ENCODE measurements at regions not wholly inside any gene's neighbourhood (a gene's known extent, or its start where the extent isn't known, plus 50 kb on each side); places are given as distances from the start of the nearest gene placed in this dataset.

DNA sequence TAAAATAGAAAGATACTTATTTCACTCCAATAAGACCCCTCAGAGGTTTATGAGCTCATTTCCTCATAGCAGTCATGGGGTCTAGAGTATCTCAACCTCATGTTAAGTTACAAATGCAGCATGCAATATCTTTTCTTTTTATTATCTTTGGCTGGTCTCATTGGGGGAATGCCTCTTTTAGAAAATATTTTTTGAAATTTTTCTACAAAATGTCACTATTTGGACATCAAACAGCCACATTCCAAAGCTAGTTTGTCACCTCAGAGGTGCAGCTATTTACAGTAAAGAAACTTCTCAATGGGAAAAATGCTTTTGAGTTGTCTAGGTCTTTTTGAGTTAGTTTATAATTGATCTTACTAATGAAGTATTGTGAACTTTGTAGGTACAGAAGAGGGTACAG lies 370.7 kb upstream of the LRATD1 start (continued):
- TF ChIP-seq ZBTB42 (CRISPR knock-in tag; IDR thresholded peaks at IDR 0.05), result no peak
- TF ChIP-seq, protein P1, sequence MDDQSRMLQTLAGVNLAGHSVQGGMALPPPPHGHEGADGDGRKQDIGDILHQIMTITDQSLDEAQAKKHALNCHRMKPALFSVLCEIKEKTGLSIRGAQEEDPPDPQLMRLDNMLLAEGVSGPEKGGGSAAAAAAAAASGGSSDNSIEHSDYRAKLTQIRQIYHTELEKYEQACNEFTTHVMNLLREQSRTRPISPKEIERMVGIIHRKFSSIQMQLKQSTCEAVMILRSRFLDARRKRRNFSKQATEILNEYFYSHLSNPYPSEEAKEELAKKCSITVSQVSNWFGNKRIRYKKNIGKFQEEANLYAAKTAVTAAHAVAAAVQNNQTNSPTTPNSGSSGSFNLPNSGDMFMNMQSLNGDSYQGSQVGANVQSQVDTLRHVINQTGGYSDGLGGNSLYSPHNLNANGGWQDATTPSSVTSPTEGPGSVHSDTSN (CRISPR knock-in tag; IDR thresholded peaks at IDR 0.05; ENCODE audit: borderline replicate concordance), result no peak
- TF ChIP-seq, protein P2, sequence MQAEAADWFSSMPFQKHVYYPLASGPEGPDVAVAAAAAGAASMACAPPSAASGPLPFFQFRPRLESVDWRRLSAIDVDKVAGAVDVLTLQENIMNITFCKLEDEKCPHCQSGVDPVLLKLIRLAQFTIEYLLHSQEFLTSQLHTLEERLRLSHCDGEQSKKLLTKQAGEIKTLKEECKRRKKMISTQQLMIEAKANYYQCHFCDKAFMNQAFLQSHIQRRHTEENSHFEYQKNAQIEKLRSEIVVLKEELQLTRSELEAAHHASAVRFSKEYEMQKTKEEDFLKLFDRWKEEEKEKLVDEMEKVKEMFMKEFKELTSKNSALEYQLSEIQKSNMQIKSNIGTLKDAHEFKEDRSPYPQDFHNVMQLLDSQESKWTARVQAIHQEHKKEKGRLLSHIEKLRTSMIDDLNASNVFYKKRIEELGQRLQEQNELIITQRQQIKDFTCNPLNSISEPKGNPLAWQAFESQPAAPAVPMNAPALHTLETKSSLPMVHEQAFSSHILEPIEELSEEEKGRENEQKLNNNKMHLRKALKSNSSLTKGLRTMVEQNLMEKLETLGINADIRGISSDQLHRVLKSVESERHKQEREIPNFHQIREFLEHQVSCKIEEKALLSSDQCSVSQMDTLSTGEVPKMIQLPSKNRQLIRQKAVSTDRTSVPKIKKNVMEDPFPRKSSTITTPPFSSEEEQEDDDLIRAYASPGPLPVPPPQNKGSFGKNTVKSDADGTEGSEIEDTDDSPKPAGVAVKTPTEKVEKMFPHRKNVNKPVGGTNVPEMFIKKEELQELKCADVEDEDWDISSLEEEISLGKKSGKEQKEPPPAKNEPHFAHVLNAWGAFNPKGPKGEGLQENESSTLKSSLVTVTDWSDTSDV (CRISPR knock-in tag; IDR thresholded peaks at IDR 0.05), result no peak
- TF ChIP-seq, protein P3, sequence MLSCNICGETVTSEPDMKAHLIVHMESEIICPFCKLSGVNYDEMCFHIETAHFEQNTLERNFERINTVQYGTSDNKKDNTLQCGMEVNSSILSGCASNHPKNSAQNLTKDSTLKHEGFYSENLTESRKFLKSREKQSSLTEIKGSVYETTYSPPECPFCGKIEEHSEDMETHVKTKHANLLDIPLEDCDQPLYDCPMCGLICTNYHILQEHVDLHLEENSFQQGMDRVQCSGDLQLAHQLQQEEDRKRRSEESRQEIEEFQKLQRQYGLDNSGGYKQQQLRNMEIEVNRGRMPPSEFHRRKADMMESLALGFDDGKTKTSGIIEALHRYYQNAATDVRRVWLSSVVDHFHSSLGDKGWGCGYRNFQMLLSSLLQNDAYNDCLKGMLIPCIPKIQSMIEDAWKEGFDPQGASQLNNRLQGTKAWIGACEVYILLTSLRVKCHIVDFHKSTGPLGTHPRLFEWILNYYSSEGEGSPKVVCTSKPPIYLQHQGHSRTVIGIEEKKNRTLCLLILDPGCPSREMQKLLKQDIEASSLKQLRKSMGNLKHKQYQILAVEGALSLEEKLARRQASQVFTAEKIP (CRISPR knock-in tag; IDR thresholded peaks at IDR 0.05; ENCODE audit: borderline replicate concordance), result no peak

DNA sequence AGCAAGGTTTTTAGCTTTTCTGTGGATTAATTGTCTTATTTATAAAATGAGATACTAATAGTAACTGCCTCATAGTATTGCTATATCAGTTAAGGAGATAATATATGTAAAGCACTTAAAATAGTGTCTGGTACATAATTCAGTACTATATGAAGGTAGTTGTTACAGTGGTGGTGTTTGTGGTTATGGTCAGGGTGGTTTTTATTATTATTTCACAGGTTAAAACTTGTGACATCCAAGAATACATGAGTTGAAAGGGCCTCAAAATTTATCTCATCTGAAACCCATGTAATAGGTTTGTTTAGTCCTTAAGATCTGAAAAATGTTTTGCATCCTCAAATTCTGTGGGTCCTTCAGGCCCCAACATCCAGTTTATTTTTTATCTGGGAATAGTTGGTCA lies 369.5 kb upstream of the LRATD1 start:
- H2AFZ ChIP-seq (ENCODE audit: low read length), result no peak overlapping the region
- ATAC-seq (no peak), FAIRE-seq (no peak), DNase-seq (ENCODE audit: low spot score) (no peak)
- no peaks in the 10 kb centered on the region for H3K4me1 ChIP-seq (ENCODE audit: insufficient read depth, low read length)
- no peaks in the 10 kb centered on the region for H4K20me1 ChIP-seq (ENCODE audit: insufficient read depth, low read length)
- H3K4me2 ChIP-seq (ENCODE audit: low read depth, low read length), result no peak overlapping the region
- H3K9me3 ChIP-seq (ENCODE audit: low read length), result peaks cover 54% of the 10 kb centered on the region; the same call in 1 of the 2 replicates
- no peaks in the 10 kb centered on the region for H3K27me3 ChIP-seq (ENCODE audit: control insufficient read depth in 1 of 2, insufficient read depth in 2 of 2, low read length in 2 of 2)
- no peak overlapping the region for H3K4me3 ChIP-seq (replicated peaks in 1 of 3; ENCODE audit: insufficient read depth in 1 of 3, low read depth in 2 of 3, low read length in 3 of 3)
- intact Hi-C loops (cut with micrococcal nuclease; ENCODE audit: unreplicated experiment) (no loop called here), in situ Hi-C loops (cut with HindIII; ENCODE audit: extremely low pct_ligation_motif_present, low pct_unique_long_range_greater_than_20kb) (no loop called here)
- POLR2A ChIA-PET, result no interaction called here
- BruUV-seq (replicated peaks), result no TSS peak
- no peaks in the 10 kb centered on the region for H3K79me2 ChIP-seq (ENCODE audit: insufficient read depth, low read length)
- CTCF ChIA-PET (ENCODE audit: low intra/inter-chr PET ratio, low total read pairs), result no interaction called here
- no peak overlapping the region for H3K27ac ChIP-seq (ENCODE audit: extremely low read length, insufficient read depth, low read length)
- H3K36me3 ChIP-seq (replicated peaks in 1 of 2; ENCODE audit: control insufficient read depth in 1 of 2, insufficient read depth in 2 of 2, low read length in 2 of 2), result no peaks in the 10 kb centered on the region
- TF ChIP-seq SALL2 (CRISPR knock-in tag; IDR thresholded peaks at IDR 0.05), result no peak
- no peak for TF ChIP-seq KDM2A (CRISPR knock-in tag; IDR thresholded peaks at IDR 0.05; ENCODE audit: borderline replicate concordance, low read depth)
- TF ChIP-seq ATF7 (IDR thresholded peaks at IDR 0.05), result no peak
- TF ChIP-seq ATF7 (CRISPR knock-in tag; IDR thresholded peaks at IDR 0.05), result no peak
- TF ChIP-seq NFE2L2 (IDR thresholded peaks at IDR 0.05; ENCODE audit: low read length), result no peak
- TF ChIP-seq KLF6 (CRISPR knock-in tag; IDR thresholded peaks at IDR 0.05), result no peak
- no peak for TF ChIP-seq ZNF747 (CRISPR knock-in tag; IDR thresholded peaks at IDR 0.05; ENCODE audit: borderline replicate concordance)
- TF ChIP-seq ZBTB42 (CRISPR knock-in tag; IDR thresholded peaks at IDR 0.05), result no peak
- TF ChIP-seq, protein P4, sequence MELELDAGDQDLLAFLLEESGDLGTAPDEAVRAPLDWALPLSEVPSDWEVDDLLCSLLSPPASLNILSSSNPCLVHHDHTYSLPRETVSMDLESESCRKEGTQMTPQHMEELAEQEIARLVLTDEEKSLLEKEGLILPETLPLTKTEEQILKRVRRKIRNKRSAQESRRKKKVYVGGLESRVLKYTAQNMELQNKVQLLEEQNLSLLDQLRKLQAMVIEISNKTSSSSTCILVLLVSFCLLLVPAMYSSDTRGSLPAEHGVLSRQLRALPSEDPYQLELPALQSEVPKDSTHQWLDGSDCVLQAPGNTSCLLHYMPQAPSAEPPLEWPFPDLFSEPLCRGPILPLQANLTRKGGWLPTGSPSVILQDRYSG (CRISPR knock-in tag; IDR thresholded peaks at IDR 0.05), result no peak
- no peak for TF ChIP-seq POLR2G (IDR thresholded peaks at IDR 0.05; ENCODE audit: low read depth, low read length)
- no peak for TF ChIP-seq REL (CRISPR knock-in tag; conservative IDR thresholded peaks at IDR 0.05)
- no peak overlapping the region for H3K9ac ChIP-seq (ENCODE audit: insufficient read depth, low read depth, low read length)

All from HepG2 (cell line).